Thymus (tissue), 11 donors: ENCODE measurements at regions not wholly inside any gene's neighbourhood (a gene's known extent, or its start where the extent isn't known, plus 50 kb on each side); places are given as distances from the start of the nearest gene placed in this dataset.
A peak's percentile ranks its signal among the peaks of the same experiment; 100 is the strongest.

Experiments used
- DNase-seq, 9 donors: peaks; one replicate each; pipeline ENCODE4 v3.0.0-alpha.2; 2013; ENCODE audit warnings: low spot score in 9 of 9, low read depth in 6 of 9, missing footprints in 1 of 9
- H3K27ac ChIP-seq, 2 donors: one replicate each; pipeline ENCODE4 v1.5.1; 2013; ENCODE audit warnings: control low read depth in 1 of 2, low read depth in 1 of 2, low read length in 1 of 2, mild to moderate bottlenecking in 1 of 2, moderate library complexity in 1 of 2
- H3K27me3 ChIP-seq, 2 donors: one replicate each; pipeline ENCODE4 v1.5.1; 2013; ENCODE audit warnings: low read length in 1 of 2; ENCODE audit not compliant: control insufficient read depth in 2 of 2, insufficient read depth in 1 of 2
- H3K36me3 ChIP-seq, 2 donors: one replicate each; pipeline ENCODE4 v1.5.1; 2013; ENCODE audit warnings: low read length in 1 of 2, mild to moderate bottlenecking in 1 of 2, moderate library complexity in 1 of 2; ENCODE audit not compliant: control insufficient read depth in 2 of 2, insufficient read depth in 2 of 2
- H3K4me1 ChIP-seq, 2 donors: one replicate each; pipeline ENCODE4 v1.5.1; 2013; ENCODE audit warnings: low read length in 2 of 2; ENCODE audit not compliant: control insufficient read depth in 2 of 2, insufficient read depth in 2 of 2
- H3K4me3 ChIP-seq, 2 donors: one replicate each; pipeline ENCODE4 v1.5.1; 2013; ENCODE audit warnings: low read length in 2 of 2, control low read depth in 1 of 2, mild to moderate bottlenecking in 1 of 2
- H3K9me3 ChIP-seq, 2 donors: one replicate each; pipeline ENCODE4 v1.5.1; 2013; ENCODE audit warnings: low read length in 1 of 2, mild to moderate bottlenecking in 1 of 2; ENCODE audit not compliant: control insufficient read depth in 2 of 2, insufficient read depth in 1 of 2
- WGBS: extraction: QIAGEN DNeasy Blood & Tissue Kit; methylation state at CpG from one replicate; pipeline ENCODE4 v1.1.7; 2013; 5-methylcytosine and 5-hydroxymethylcytosine counted together
- donor health status: healthy.

- no peaks in the 10 kb centered on the region for H3K27me3 ChIP-seq
- DNase-seq = no peak
- WGBS = 77% methylated on average over 3 of the region's 3 CpGs
- H3K36me3 ChIP-seq = no peaks in the 10 kb centered on the region
- peaks cover 0 to 13% of the 10 kb centered on the region in 2 donors for H3K4me1 ChIP-seq
- H3K27ac ChIP-seq = peak overlapping the region; percentile 75 to 77
- H3K4me3 ChIP-seq = no peak overlapping the region
- no peaks in the 10 kb centered on the region for H3K9me3 ChIP-seq
Observed at GRCh38 chr3:102078401-102078800, 229.1 kb downstream of the NFKBIZ start.

- WGBS = 27% methylated on average over 8 of the region's 8 CpGs
- no peaks in the 10 kb centered on the region for H3K36me3 ChIP-seq
- no peaks in the 10 kb centered on the region for H3K9me3 ChIP-seq
- H3K4me3 ChIP-seq = no peak overlapping the region
- peak overlapping the region; percentile 73 to 77 for H3K27ac ChIP-seq
- peak in 6 of 9 donors; percentile 9 to 68 (median 24) for DNase-seq
- no peaks in the 10 kb centered on the region for H3K27me3 ChIP-seq
- H3K4me1 ChIP-seq = peaks cover 0 to 13% of the 10 kb centered on the region in 2 donors
Observed at GRCh38 chr3:102078854-102079808, 229.8 kb downstream of the NFKBIZ start.

GRCh38 chr3:102079809-102080197, 230.5 kb downstream of the NFKBIZ start:
- H3K9me3 ChIP-seq = no peaks in the 10 kb centered on the region
- no peaks in the 10 kb centered on the region for H3K27me3 ChIP-seq
- H3K4me3 ChIP-seq = no peak overlapping the region
- DNase-seq = peak in 1 of 9 donors; percentile 24
- 76% methylated on average over 2 of the region's 2 CpGs for WGBS
- peaks cover 0 to 13% of the 10 kb centered on the region in 2 donors for H3K4me1 ChIP-seq
- no peak overlapping the region for H3K27ac ChIP-seq
- H3K36me3 ChIP-seq = no peaks in the 10 kb centered on the region

GRCh38 chr3:102081572-102082289, 232.4 kb downstream of the NFKBIZ start:
- no peak overlapping the region for H3K27ac ChIP-seq
- 68% methylated on average over 3 of the region's 3 CpGs for WGBS
- DNase-seq = no peak
- H3K4me1 ChIP-seq = peaks cover 0 to 13% of the 10 kb centered on the region in 2 donors
- no peaks in the 10 kb centered on the region for H3K9me3 ChIP-seq
- H3K27me3 ChIP-seq = no peaks in the 10 kb centered on the region
- H3K36me3 ChIP-seq = no peaks in the 10 kb centered on the region
- H3K4me3 ChIP-seq = no peak overlapping the region

- no peak overlapping the region for H3K4me3 ChIP-seq
- no peak overlapping the region for H3K27ac ChIP-seq
- H3K9me3 ChIP-seq = no peaks in the 10 kb centered on the region
- H3K36me3 ChIP-seq = no peaks in the 10 kb centered on the region
- peaks cover 0 to 10% of the 10 kb centered on the region in 2 donors for H3K4me1 ChIP-seq
- DNase-seq = no peak
- no peaks in the 10 kb centered on the region for H3K27me3 ChIP-seq
- WGBS = 94% methylated on average over 2 of the region's 2 CpGs
Observed at GRCh38 chr3:102083473-102083872, 234.2 kb downstream of the NFKBIZ start.

- DNase-seq = no peak
- Histone ChIP-seq H3K4me3 (no peak overlapping the region), H3K9me3 (no peaks in the 10 kb centered on the region), H3K36me3 (no peaks in the 10 kb centered on the region), H3K4me1 (peaks cover 0 to 10% of the 10 kb centered on the region in 2 donors), H3K27me3 (no peaks in the 10 kb centered on the region), H3K27ac (no peak overlapping the region)
- 96% methylated on average over 3 of the region's 3 CpGs for WGBS
Observed at GRCh38 chr3:102084006-102084405, 234.7 kb downstream of the NFKBIZ start.

- DNase-seq = no peak
- Histone ChIP-seq H3K27ac (no peak overlapping the region), H3K4me3 (no peak overlapping the region), H3K27me3 (no peaks in the 10 kb centered on the region), H3K9me3 (no peaks in the 10 kb centered on the region), H3K4me1 (peaks cover 0 to 5% of the 10 kb centered on the region in 2 donors), H3K36me3 (no peaks in the 10 kb centered on the region)
- WGBS = 97% methylated on average over 3 of the region's 3 CpGs
Observed at GRCh38 chr3:102084704-102085103, 235.4 kb downstream of the NFKBIZ start.

- no peak overlapping the region for H3K4me3 ChIP-seq
- no peak overlapping the region for H3K27ac ChIP-seq
- H3K36me3 ChIP-seq = no peaks in the 10 kb centered on the region
- DNase-seq = no peak
- 91% methylated on average over 3 of the region's 3 CpGs for WGBS
- no peaks in the 10 kb centered on the region for H3K9me3 ChIP-seq
- H3K27me3 ChIP-seq = no peaks in the 10 kb centered on the region
- no peaks in the 10 kb centered on the region for H3K4me1 ChIP-seq
Observed at GRCh38 chr3:102085431-102086176, 236.3 kb downstream of the NFKBIZ start.
